GM12872 (cell line): ENCODE measurements at regions not wholly inside any gene's neighbourhood (a gene's known extent, or its start where the extent isn't known, plus 50 kb on each side); places are given as distances from the start of the nearest gene placed in this dataset.

Experiments used
- TF ChIP-seq, protein P1 (sequence below): IDR thresholded peaks from 3 replicates; pipeline ENCODE4 v1.5.1; 2011; ENCODE audit warnings: low read depth, mild to moderate bottlenecking, low read length, moderate library complexity; ENCODE audit not compliant: insufficient read depth

DNA sequence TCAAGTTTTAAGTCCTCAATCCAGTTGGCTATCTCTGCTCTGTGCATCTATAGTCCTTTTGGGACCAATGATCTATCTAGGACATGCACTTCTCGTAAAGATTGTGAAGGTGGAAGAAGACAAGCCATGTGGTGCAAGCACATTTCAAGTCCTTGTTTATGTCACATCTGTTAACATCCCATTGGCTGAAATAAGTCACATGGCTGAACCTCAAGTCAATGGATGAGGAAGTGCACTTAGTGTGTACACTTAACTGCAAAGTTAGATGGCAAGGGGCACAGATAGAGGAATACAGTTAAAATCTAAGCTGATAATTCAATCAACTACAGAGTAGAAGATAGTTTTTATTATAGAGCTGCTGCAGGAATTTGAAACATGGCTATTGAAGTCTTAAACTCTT is 362.8 kb upstream of the TBX3 start:
- TF ChIP-seq, protein P1, sequence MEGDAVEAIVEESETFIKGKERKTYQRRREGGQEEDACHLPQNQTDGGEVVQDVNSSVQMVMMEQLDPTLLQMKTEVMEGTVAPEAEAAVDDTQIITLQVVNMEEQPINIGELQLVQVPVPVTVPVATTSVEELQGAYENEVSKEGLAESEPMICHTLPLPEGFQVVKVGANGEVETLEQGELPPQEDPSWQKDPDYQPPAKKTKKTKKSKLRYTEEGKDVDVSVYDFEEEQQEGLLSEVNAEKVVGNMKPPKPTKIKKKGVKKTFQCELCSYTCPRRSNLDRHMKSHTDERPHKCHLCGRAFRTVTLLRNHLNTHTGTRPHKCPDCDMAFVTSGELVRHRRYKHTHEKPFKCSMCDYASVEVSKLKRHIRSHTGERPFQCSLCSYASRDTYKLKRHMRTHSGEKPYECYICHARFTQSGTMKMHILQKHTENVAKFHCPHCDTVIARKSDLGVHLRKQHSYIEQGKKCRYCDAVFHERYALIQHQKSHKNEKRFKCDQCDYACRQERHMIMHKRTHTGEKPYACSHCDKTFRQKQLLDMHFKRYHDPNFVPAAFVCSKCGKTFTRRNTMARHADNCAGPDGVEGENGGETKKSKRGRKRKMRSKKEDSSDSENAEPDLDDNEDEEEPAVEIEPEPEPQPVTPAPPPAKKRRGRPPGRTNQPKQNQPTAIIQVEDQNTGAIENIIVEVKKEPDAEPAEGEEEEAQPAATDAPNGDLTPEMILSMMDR = no peak

DNA sequence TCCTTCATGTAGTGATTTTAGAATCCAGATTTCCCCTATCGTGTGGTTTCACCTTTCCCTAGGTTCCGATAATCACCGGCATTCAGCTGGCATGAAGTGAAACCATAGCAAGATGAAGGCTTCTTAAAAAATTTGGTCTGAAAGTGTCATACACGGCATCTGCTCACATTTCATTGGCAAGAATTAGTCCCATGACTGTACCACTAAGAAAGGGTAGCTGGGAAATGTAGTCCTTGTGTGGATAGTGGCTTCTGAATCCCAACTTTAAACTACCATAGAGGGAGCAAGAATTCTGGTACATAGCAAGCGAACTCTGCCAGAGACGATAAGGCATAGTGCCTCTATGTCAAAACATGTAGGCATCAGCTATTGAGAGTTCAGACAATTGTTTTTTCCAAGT is 360.1 kb upstream of the TBX3 start:
- TF ChIP-seq, protein P1 = no peak

DNA sequence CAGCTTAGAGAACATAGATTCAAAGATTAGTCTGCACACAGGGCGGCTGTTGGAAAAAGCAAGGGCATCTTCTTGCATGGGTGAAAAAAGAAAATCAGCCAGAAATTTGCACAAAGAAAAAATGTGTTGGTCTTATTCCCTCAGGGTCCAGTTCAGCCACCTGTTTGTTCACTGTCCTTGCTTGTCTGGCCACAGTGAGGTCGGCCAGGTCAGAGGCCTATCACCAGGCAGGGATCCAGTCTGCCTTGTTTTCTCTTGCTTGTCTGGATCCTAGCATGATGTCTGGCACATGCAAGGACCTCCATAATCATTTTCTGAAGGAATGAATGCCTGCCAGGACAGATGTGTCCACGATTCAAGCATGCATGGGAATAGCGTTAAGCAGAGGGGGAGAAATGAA is 359.1 kb upstream of the TBX3 start:
- TF ChIP-seq, protein P1 = no peak

DNA sequence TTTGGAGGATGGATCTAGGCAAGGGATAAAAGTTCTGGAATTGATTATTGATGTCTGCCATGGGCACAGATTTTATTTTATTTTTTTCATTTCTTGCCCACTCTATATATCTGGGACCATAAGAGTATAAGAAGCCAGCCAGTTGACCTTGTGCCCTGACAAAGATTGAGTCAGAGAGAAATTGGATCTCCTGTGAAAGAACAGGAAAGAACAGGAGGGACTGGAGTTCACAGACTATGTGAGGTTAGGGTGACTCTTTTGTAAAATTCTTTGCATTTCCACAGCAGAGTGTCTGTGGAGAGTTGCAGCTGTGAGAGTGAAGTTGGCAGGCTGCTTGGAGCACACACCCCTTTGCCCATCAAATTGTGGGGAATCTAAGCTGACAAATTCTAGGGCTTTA is 358.4 kb upstream of the TBX3 start:
- TF ChIP-seq, protein P1 = no peak

DNA sequence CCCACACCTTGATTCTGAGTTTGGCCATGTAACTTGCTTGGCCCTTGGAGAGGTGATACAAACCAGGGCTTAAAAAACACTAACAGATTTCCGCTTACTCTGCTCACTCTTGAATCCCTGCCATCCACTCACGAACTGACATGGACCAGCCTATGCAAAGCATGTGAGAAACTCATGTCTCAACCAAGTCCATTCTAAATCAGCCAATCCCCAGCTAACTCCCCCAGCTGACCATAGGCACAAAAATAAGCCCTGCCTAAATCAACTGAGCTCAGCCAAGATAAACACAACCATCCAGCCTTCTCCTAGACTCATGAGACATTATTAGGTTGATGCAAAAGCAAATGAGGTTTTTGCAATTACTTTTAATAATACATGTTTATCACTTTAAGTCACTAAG is 353.9 kb upstream of the TBX3 start:
- TF ChIP-seq, protein P1 = no peak

DNA sequence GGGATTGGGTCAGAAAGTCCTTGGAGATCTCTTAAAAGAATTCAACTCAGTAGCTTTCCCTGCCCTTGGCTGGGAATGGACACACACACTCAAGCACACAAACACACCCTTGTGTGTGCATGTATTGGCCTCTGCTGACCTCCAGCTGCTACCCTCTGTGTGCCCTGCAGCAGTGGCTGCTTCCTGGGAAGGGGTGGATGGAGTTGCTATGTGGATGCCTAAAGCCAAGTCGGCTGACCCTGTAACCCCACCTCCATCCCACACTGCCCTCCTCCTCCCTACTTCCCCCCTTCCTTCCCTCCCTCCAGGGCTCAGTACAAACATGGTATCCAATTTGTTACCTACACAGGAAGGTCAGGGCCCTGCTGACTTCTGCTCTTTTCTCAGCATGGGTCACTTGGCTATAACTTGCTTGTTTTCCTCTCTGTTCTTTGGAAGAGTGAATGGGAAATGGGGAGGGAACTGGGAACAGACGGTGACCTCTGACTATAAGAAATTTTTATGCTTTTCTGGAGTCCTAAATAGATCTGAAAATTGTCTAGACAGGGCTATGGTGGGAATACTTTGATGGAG is 351.6 kb upstream of the TBX3 start:
- TF ChIP-seq, protein P1 = no peak

DNA sequence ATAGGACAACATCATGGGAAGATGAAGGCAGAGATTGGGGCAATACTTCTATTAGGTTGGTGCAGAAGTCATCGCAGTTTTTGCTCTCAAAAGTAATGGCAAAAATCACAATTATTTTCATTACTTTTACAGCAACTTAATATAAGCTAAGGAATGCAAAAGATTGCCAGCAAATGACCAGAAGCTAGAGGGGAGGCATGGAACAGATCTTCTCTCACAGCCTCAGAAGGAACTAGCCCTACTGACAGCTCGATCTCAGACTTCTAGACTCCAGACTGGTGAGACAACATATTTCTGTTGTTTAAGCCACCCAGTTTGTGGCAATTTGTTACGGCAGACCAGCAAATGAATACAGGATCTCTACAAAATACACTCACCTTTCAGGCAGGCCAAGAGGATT is 348.5 kb upstream of the TBX3 start:
- TF ChIP-seq, protein P1 = no peak
